H7 (cell line): ENCODE measurements at regions not wholly inside any gene's neighbourhood (a gene's known extent, or its start where the extent isn't known, plus 50 kb on each side); places are given as distances from the start of the nearest gene placed in this dataset.
A peak's percentile ranks its signal among the peaks of the same experiment; 100 is the strongest.
"Not testable (repeated sequence)": the region's sequence is repeated elsewhere in the genome, so short reads cannot be mapped to it uniquely, and the experiment has no call there.

Source experiments
- DNase-seq: peaks from one replicate; pipeline ENCODE4 v3.0.0; 2012
- H3K27me3 ChIP-seq: 2 replicates; pipeline ENCODE4 v1.6.0; 2011; ENCODE audit warnings: mild to moderate bottlenecking, low read length; ENCODE audit not compliant: control insufficient read depth, insufficient read depth
- H3K36me3 ChIP-seq: replicated peaks from 2 replicates; pipeline ENCODE4 v1.5.1; 2011; ENCODE audit warnings: low read length; ENCODE audit not compliant: control insufficient read depth, insufficient read depth
- H3K4me3 ChIP-seq: 2 replicates; pipeline ENCODE4 v1.5.1; 2011; ENCODE audit warnings: low read depth, mild to moderate bottlenecking, control low read depth, low read length, moderate library complexity; ENCODE audit not compliant: insufficient read depth

DNA sequence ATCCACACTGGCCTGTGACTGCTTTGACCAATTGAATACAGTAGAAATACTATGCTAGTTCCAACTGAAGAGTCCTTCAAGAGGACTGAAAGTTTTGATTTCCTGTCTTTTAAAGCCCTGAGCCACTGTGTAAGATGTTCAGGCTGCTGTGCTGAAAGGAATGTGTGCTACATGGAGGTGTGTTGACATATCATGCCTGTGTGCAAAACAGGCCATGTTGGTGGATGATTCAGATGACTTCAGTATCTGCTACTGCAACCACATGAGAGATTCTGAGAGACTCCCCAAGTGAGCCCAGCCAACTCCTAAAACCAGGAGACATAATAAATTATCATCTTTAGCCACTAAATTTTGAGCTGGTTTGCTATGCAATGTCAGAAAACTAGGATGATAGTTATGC is 662.9 kb downstream of the ZEB2 start:
- no peak for DNase-seq
- Histone ChIP-seq H3K4me3 (no peak overlapping the region), H3K27me3 (no peaks in the 10 kb centered on the region), H3K36me3 (no peaks in the 10 kb centered on the region)

DNA sequence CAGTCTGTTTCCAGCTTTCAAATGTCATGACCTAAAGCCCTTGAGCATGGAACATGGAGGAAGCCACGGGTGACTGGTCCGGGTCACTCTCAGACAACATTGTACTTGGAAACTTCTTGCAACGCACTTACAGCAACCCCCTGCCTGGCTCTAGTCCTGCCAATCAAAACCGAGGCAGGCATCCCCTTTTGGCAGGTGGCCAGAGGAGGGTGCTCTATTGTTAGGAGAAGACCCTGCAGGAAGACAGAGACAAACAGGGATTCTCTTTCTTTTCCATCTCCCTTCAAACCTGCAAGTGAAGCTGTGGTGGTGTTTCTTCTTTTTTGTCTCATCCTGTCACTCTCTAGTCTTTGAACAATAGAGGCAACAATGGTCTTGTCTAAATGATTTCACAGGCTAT is 667.2 kb downstream of the ZEB2 start:
- Histone ChIP-seq H3K36me3 (no peaks in the 10 kb centered on the region), H3K27me3 (no peaks in the 10 kb centered on the region), H3K4me3 (no peak overlapping the region)
- peak; percentile 63 for DNase-seq

DNA sequence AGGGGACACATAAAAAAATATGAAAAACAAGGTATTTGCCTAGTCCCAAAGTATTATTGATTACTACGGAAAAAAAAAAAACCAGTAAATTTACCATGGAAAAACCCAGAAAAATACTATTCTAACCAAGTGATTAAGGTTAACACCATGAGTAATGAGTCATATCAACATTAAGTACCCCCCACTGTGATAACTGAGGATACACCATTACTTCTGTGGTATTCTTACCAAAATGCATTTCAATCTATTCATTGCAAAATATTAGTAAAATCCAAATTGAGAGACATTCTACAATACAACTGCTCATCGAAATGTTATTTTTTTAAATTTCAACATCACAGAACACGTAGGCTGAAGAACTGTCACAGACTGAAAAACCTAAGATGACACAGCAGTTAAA is 669.8 kb downstream of the ZEB2 start:
- Histone ChIP-seq H3K27me3 (no peaks in the 10 kb centered on the region), H3K36me3 (no peaks in the 10 kb centered on the region), H3K4me3 (no peak overlapping the region)
- no peak for DNase-seq

DNA sequence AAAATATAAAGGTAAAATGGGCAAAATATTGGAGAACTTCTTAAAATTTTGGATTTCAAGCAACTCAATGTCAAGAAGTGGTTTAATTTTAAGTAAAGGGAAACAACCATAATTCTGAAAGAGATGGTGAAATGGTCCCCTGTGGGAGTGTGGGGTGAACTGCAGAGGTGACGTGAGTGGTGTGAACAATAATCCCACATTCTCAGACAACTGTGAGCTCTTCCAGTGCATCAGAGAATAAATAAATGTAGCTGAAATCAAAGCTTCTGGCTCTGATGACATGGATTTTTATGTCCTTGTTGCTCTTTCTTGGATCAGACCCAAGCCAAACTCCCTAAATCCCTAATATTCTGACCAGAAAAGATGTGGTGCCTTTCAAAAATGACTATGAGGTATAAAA is 672.7 kb downstream of the ZEB2 start:
- no peak overlapping the region for H3K4me3 ChIP-seq
- no peaks in the 10 kb centered on the region for H3K36me3 ChIP-seq
- DNase-seq = no peak
- H3K27me3 ChIP-seq = no peaks in the 10 kb centered on the region

DNA sequence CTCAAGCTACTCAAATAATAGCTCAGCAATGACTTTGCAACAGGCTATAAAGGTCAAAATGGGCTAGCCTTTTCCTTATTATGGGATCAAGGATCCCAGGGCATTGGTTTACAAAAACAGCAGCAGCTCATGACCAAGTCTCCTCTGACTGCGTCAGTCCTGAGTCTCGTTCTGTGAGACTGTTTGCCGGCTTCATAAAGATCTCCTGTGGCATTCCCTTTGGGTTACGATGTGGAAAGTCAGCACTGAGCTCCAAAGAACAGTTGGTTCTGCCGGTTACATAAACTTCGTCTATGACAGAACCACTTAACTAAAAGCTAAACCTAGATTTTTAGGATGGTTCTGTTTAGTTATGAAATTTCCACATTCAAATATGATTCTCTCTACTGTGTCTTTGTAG is 674.9 kb downstream of the ZEB2 start:
- no peak for DNase-seq
- Histone ChIP-seq H3K4me3 (no peak overlapping the region), H3K36me3 (no peaks in the 10 kb centered on the region), H3K27me3 (no peaks in the 10 kb centered on the region)

GRCh38 chr2:143843686-143844085 is 676.2 kb downstream of the ZEB2 start:
- DNase-seq = no peak
- Histone ChIP-seq H3K27me3 (no peaks in the 10 kb centered on the region), H3K4me3 (no peak overlapping the region), H3K36me3 (no peaks in the 10 kb centered on the region)

DNA sequence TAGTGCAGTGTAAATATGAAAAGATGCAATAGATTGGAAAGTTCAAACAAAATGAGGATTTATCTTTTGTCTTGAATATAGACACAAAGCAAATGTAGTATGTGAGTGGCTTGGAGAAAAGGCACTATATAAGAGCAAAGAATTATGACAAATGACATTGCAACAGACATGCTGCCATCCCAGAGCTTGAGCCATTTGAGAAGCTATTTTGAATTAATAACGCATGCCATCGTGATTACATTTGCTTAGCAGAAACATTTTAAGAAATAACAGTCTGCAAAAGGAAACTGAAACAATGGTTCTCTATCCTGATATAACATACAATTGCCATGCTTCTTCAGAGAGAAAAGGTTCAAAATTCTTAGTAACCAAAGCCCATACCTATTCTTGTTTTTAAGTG is 677.1 kb downstream of the ZEB2 start:
- no peak for DNase-seq
- Histone ChIP-seq H3K27me3 (no peaks in the 10 kb centered on the region), H3K4me3 (no peak overlapping the region), H3K36me3 (no peaks in the 10 kb centered on the region)

DNA sequence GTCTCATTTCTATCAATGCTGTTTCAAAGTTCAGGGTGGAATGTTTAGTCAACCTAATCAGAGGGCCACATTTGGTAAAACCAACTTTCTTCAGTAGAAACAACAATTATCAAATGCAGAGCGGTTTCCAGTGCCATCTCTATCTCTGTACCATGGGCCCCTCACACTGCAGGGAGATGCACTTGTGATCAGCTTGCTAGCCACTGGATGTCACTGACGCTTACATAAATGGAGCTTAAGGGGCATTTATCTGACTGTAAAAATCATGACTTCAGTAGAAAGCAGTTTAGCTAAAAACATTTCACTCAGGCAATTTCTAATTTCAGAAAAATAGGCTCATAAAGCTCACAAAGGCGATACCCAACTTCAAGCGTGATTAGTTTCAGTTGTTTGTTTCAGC is 678.0 kb downstream of the ZEB2 start:
- Histone ChIP-seq H3K4me3 (no peak overlapping the region), H3K27me3 (no peaks in the 10 kb centered on the region), H3K36me3 (no peaks in the 10 kb centered on the region)
- peak; percentile 22 for DNase-seq

DNA sequence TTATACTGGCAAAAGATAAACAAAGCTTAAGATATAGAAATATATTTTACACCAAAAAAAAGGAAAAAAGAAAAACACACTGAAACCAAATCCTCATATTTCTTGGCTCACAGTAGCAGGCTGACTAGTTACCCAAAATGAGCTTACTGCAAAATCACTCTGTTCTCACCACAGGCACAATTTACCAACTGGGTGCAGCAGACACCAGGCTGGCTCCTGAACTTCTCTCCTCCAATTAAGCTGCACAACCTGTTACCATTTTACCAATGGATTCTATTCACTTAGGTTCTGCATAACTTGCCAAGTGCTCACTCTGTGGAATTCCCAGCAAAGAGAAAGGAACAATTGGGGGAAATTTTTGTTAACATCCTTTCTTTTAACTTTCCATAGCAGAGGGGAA is 679.3 kb downstream of the ZEB2 start:
- Histone ChIP-seq H3K27me3 (no peaks in the 10 kb centered on the region), H3K36me3 (no peaks in the 10 kb centered on the region), H3K4me3 (no peak overlapping the region)
- no peak for DNase-seq

DNA sequence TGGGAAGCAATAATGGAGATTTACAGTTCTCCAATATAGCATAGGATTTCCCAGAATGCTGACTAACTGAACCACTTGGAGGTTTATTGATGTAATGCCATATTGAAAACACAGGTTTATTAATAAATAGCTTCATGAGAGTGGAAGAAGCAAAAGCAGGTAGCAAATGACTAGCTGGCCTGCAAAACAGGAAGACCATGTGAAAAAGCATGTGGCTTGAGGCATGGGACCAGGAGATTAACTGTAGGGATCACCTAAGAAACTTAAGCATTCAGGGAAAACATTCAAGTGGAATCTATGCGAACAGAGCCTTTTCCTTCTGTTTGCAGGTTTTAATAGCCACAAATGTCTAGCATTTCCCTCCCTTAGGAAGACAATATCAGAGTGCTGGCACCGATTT is 679.7 kb downstream of the ZEB2 start:
- no peaks in the 10 kb centered on the region for H3K36me3 ChIP-seq
- DNase-seq = no peak
- no peaks in the 10 kb centered on the region for H3K27me3 ChIP-seq
- H3K4me3 ChIP-seq = no peak overlapping the region

DNA sequence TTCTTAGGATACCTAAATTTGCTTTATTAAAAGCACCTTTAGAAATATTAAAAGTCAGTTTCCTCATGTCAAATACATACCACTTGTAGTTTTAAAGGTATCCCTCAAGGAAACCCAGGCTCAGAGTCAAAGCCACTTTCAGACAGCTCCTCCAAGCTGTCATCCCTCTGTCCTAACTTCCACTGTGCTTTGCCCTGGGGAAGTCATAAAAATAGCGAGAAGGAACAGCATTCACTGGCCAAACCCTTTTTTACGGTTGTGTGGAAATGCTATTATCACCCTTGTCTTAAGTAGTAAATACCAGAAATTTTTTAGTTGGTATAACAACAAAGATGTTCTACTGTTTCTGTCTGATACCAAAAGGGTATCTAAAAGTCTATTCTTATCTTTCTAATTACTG is 680.5 kb downstream of the ZEB2 start:
- Histone ChIP-seq H3K36me3 (no peaks in the 10 kb centered on the region), H3K27me3 (no peaks in the 10 kb centered on the region), H3K4me3 (no peak overlapping the region)
- DNase-seq = no peak

GRCh38 chr2:143837055-143837454 is 682.9 kb downstream of the ZEB2 start:
- not testable (repeated sequence) for DNase-seq, H3K27me3 ChIP-seq, H3K36me3 ChIP-seq, H3K4me3 ChIP-seq

DNA sequence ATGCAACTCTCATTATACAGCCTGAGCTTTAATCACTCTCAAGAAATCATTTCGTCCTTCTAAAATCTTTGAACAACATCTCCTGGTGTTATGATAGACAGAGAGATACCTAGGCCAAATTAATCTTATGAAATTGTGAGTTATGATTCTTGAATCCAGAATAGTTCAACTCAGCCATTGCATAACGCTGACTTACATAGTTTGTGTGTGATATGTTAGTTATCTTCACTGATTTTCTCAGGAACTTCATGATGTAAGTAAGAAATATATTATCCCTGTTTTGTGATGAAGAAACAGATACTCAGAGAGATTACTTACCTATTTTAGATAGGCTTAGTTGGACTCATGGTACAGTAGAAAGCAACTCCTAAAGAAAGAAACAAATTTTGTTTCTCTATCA is 684.4 kb downstream of the ZEB2 start:
- Histone ChIP-seq H3K4me3 (no peak overlapping the region), H3K27me3 (no peaks in the 10 kb centered on the region), H3K36me3 (no peaks in the 10 kb centered on the region)
- DNase-seq = no peak

DNA sequence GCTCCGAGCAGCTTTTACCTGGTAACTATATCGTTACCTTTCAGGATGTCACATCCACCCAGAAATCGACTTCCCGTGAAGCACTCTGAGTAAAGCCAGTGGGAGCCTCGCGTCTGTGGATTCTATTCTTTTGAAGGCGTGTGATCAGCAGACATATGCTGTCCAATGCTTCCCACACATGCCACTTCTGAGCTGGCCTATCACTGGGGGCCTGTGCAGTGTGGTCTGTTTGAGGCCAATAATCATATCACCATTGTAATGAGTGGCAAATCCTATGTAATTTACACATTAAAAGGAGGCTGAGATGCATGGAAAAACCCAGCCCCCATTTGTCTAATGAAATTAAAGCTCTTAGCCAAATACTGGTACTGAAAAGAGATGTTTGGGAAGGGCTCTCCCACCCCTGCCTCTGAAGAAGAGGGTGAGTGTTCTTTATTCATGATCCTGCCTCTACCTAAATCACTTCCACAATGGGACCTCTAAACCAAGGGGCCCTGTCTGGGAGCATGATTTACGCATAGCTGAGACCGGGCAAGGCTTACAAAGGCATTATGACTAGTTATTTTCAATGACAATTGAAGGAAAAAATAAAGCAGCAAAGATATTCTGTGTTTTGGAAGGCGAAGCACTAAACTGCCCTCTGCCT is 686.8 kb downstream of the ZEB2 start:
- Histone ChIP-seq H3K4me3 (no peak overlapping the region), H3K36me3 (no peaks in the 10 kb centered on the region), H3K27me3 (no peaks in the 10 kb centered on the region)
- peak; percentile 16 for DNase-seq

DNA sequence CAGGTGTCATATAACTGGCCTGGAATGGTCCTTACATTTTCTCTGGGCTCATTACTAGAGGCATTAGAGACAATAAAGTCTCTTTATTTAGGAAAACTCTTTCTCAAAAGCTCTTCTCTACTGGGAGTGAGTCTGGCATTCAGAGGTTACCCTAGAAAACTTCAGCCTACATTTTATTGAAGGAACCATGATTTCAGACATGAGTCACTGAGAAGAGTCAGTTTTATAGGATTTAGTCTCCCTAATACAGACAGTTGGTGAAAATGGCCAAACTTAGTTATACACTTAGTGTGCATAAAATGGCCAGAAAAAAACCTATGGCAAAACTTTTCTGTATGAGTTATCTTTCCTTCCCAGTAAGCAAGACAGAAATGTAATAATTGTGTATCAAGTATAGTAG is 689.4 kb downstream of the ZEB2 start:
- Histone ChIP-seq H3K4me3 (no peak overlapping the region), H3K27me3 (no peaks in the 10 kb centered on the region), H3K36me3 (no peaks in the 10 kb centered on the region)
- no peak for DNase-seq
